Sciatic nerve (tissue), 2 donors: ENCODE measurements at regions not wholly inside any gene's neighbourhood (a gene's known extent, or its start where the extent isn't known, plus 50 kb on each side); places are given as distances from the start of the nearest gene placed in this dataset.

Experiments
- ATAC-seq: fragments of 200-7000 bp; cut with Tn5 transposase; one replicate; pipeline ENCODE4 v1.9.1; 2020; ENCODE audit warnings: mild to moderate bottlenecking, moderate library complexity
- DNase-seq: peaks from one replicate; pipeline ENCODE4 v3.0.0-alpha.2; 2020; ENCODE audit warnings: low spot score
- intact Hi-C: fragments of 100-400 bp; cut with DNase I; formaldehyde crosslinking; loops from one replicate; pipeline ENCODE4 v1.14.2; 2022
- donor health status: DM: no; HTN: no; CAD: no.
- donor health status: DM: no; HTN: no; CAD: no.

DNA sequence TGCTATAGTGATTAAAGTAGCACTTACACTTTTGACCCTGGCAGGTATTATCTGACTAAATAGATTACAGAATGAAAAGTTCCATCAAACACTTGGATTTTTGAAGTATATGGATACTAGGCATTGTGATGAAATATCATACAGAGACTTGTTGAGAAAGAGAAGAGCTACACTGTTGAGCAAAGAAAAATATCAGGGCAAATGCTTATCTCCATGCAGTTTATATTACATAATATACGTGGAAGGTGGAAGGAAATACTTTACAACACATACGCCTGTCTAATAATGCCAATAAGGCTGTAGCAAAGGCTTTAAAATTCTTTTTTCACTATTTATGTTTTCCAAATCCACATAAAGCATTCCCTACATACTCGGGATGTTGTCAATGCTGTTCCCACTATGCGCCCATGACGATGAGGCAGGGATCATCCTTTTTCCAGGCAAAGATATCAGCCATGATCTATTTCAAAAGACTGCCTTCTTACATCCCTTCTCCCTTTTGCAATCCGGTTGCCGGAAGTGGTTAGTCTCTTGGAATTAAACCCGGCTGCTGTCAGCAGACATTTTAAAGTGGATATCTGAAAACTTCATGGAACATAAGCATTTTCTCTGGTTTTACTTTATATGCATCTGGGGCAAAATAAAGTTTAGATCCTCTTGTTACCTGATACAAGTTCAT lies 92.6 kb upstream of the ITGA4 start:
- intact Hi-C loops: no loop called here
- ATAC-seq (no peak), DNase-seq (no peak)

DNA sequence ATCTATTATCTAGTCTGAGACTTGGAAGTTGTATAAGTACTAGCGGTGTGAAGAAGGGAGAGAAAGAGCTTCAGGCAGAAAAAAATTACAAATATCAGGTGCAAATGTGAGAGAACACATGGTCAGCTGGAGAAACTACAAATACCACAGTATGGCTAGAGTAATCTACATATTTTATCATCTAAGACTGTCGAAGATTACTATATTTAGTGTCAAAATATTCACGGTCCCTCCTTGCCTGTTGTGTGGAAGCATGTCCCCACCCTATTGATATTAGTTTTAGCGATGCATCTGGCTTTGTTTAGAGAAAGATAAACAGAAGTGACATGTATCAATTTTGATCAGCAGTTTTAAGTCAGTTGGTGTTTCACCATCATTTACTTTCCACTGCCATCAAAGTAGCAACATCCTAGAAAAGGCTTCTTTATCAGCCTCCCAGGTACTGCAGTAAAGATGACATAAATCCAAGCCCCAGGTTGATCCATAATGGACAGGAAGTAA lies 90.5 kb upstream of the ITGA4 start:
- ATAC-seq: no peak
- DNase-seq: no peak
- intact Hi-C loops: no loop called here

DNA sequence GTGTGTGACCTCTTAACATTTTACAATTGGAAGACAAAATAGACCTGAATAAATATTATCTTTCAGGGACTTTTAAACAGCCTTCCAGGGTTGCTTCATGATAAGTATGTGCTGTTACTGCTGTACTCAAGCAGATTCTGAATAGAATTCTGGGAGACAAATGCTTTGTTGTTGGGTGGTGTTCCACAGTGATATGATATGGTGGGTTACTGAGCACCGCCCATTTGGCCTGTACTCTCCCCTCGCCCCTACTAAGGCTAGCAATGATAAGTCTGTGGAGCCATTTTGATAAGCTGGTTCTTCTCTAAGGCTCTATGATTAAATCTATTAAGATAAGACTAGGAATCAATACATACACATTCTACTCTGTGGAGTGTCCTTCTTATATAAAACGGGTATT lies 89.8 kb upstream of the ITGA4 start:
- no peak for DNase-seq
- ATAC-seq: no peak
- intact Hi-C loops: no loop called here

DNA sequence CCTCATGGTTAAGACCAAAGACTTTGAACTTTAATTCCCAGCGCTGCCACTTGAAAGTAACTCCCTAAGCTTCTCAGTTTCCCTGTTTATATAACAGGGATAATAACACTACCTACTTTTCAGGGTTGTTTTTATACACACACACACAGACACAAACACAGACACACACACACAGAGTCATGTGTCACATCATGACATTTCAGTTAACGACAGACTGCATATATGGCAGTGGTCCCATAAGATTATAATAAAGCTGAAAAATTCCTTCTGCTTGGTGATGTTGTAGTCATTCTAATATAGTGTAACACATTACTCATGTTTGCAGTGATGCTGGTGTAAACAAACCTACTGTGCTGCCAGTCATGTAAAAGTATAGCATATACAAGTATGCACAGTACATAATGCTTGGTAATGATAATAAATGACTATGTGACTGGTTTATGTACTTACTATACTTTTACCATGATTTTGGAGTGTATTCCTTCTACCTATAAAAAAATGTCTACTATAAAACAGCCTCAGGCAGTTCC lies 89.2 kb upstream of the ITGA4 start:
- DNase-seq: no peak
- intact Hi-C loops: no loop called here
- no peak for ATAC-seq

DNA sequence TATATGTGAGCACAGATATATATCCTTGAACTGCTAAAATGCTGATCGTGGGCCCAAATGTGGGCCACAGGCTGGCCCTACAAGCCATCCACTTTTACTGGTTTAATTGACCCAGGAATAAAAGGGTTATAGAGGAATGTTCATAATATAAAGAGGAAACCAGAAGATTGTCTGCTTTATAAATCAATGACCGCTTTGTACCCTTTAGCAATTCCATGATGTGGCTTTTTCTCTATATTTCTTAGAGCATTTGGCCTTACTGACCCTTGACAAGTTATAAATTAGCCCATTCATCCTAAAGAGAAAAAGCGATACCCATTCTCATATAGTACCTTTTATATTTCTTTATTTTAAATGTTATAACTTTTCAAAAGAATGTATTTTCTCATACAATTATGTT lies 87.1 kb upstream of the ITGA4 start:
- intact Hi-C loops: no loop called here
- DNase-seq (no peak), ATAC-seq (no peak)

DNA sequence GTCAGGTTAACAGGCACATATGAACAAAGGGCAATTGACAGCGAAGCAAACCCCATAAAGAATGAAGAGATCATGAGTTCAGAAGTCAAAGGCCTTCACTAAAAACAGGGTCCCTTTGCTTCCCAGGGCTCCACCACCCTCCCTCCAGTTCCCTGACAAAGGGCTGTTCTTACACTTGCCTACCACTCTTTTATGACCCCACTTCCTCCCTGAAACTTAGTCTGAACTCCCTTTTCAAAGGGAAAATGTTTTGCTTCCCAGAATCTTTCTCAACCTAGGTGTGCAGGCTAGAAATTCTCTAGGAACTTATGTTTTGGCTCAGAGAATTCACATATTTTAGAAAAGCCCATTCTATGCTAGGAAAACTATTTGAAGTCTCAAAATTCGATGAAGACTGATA lies 86.0 kb upstream of the ITGA4 start:
- DNase-seq: no peak
- ATAC-seq: no peak
- intact Hi-C loops: no loop called here

DNA sequence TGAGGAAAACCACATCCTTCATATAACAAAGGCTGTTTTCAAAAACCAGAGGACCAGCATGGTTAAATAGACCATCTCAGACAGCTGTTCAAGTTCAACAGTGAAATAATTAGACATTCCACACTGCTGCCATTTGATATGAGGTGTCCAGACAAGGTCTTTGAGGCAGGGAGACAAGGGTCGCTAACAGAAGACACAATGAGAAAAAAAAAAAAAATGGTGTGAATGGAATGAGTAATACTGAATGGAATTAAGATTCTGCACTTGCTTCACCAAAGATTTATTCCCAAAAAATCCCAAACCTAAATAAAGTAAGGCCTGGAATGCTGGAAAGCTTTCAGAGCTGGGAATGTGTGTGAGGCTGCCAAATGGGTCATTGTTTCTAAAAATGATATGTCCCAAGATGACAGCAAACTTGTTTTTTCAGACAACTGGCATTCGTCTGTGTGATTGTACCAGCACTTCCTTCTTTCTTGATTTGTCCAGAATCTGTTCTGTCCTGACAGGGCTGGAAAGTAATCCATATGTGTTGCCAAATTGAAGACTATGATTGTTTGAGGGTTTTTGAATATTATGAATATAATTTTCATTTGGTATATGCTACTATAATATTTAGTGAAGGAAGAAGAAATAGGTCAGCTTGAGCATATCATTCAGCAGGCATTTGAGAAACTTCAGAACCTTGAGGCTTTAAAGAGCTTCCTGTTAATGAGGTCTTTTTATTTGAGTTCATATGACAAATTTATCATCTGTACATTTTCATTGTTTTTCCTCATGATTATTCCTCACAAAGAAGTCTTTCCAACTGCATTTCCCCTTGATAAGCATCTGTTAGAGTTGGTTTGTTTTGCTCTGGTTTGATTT lies 85.2 kb upstream of the ITGA4 start:
- intact Hi-C loops: no loop called here
- DNase-seq (no peak), ATAC-seq (no peak)

DNA sequence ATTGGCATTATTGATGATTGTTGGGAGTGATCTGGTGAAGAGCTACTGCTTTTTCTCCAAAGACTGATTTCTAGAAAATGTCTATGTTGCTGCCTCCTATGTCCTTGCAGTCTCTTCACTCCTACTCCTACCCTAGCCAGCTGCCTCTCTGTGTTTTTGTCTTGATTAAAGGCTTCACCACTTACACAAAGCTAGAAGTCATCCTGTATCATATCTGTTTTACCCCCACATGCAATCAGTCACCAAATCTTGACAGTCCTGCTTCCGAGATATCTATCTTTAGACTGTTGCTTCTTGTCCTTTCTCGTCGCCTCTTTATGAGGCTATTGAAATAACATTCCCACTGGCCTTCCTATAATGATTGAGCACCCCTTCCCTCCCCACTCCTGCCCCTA lies 84.5 kb upstream of the ITGA4 start:
- no peak for ATAC-seq
- DNase-seq: no peak
- intact Hi-C loops: no loop called here

DNA sequence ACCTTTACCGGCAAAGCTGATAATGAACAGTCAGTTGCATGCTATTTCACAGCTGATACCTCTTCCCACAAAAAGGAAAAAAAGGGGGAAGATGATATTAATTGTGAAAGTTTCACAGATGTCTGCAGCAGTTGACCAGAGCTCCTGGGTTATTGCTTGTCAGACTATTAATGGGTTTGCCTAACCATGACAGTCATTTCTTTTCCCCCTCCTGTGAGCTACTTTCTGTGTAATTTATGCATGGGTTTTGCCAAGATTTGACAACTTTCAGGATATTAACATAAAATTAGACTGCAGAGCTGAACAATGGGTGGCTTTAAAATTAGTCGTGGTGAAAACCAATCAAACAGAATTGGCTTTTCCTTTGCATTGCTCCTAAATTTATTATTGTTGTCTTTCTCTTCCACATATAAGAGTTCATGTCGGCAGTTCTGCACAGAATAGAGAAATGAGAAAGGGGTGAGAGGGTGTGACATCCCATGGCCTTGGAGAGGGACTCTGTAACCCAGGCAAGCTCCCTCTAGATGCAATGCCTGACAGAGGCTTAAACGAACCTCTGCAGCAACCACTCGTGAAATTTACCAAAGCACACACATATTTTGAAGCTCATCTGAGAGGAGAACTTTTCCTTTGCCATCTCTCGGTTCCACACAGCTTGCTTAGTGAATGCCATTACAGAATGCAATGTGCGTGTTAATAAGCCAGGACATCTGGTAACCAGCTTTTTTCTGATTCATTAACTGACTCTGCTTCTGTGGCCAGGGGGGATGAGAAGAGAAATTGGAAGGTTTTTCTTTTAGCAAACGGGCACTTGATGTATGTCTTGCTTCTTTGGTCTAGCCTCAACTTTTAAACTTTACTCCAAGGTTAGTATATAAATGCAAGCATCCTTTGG lies 82.2 kb upstream of the ITGA4 start:
- intact Hi-C loops: no loop called here
- ATAC-seq: no peak
- DNase-seq: no peak

DNA sequence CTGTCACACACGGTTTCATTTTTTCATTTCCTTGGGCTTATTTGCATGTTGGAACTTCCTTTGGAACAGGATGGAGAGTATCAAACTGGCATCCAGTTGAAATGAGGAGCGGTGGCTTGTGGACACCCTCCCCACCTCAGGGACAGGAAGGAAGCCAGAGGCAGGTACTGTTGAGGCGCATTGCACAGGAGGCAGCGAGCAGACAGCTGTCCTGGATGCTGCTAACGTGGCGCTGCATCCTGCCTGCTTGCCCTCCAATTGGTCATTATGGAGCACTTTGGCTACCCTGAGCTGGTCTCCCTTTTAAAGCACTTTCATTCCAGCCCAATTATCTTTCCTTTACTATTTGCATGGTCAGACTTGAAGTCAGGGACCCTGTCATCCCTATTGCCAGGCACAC lies 80.7 kb upstream of the ITGA4 start:
- no peak for ATAC-seq
- intact Hi-C loops: no loop called here

DNA sequence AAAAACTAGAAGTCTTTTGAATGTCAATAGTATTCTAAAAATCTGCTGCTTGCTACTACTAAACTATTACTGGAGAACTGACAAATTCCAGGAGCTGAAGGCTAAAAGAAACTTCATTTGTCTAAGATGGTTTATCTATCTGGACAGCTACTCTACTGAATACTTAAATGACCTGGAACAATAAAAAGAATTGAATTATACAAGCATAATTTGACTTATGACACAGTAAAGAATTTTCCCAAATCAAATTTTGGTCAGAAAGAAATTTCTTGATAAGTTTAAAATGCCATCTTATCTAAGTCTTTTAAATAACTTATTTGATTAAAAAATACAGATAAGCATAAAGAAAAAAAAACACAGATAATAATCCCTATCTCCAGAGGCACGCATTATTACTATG lies 80.2 kb upstream of the ITGA4 start:
- intact Hi-C loops: no loop called here
- ATAC-seq (no peak), DNase-seq (no peak)

More for the DNA sequence above, 80.7 kb upstream of the ITGA4 start:
- DNase-seq: no peak

DNA sequence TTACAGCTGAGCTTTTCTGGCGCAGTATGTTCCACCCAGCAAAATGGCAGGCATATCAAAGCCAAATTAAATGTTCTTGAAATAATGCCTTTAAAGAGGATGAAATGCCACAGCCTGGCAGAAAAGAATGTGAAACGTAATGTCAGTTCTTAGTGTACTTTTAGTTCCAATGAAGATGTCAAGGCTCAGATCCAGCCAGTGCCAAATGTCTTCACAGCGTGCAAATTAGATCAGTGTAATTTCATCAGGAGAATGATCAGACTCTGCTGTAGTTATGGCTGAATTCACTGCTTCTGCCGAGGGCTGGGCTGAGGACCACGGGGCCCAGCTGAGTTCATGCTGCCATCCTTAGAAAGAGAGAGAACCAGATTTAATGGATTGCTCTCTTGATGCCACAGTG lies 78.7 kb upstream of the ITGA4 start:
- intact Hi-C loops: no loop called here
- no peak for ATAC-seq
- DNase-seq: no peak

DNA sequence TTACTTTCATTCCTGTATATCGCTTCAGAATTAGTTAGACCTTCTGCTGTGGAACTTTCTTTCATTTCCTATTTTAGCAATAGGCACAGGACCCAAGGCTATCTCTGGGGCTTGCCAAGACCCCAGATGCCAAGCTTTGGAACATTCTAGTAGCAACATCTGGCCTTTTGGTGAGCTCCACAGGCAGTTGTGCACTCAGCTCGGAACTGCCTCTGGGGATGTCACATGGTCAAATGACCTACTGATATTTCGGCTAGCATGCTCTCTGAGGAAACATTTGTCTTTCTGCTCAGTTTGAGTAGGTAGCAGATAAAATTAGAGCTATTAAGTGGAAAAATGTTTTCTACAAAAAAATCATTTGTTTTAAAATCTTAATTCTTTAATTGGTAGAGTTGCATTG lies 76.6 kb upstream of the ITGA4 start:
- intact Hi-C loops: no loop called here
- DNase-seq: no peak
- ATAC-seq: no peak

DNA sequence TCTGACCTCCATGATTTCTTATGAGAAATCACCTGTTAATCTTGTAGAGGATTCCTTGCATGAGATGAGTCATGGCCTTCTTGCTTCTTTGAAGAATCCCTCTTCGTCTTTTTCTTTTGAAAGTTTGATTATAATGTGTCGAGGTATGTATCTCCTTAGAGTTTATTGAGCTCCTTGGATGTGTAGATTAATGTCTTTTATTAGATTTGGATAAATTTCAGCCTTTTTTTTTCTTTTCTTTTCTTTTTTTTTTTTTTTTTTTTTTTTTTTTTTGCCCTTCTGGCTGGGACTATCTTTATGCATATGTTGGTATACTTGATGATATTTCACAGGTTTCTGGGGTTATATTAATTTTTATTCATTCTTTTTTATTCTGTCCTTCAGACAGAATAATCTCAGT lies 72.3 kb upstream of the ITGA4 start:
- intact Hi-C loops: no loop called here
- no peak for DNase-seq
- ATAC-seq: no peak

DNA sequence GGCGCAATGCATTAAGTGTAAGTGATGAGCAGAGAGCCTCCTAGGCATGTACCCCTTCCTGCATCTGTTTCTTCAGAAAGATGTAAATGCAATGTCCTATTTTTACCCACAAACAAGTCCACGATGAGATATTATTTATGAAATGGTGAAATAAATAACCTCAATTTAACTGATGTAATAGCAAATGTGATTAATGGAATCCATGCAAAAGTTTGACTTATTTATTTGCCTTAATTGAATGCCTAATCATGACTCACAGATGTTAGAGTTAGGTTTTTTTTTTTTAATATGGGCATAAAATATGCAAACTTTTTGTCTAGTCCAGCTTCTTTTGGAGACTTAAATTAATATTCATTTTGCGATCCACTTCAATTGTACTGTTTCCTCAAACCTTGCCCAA lies 67.7 kb upstream of the ITGA4 start:
- no peak for ATAC-seq
- intact Hi-C loops: no loop called here
- DNase-seq: no peak

DNA sequence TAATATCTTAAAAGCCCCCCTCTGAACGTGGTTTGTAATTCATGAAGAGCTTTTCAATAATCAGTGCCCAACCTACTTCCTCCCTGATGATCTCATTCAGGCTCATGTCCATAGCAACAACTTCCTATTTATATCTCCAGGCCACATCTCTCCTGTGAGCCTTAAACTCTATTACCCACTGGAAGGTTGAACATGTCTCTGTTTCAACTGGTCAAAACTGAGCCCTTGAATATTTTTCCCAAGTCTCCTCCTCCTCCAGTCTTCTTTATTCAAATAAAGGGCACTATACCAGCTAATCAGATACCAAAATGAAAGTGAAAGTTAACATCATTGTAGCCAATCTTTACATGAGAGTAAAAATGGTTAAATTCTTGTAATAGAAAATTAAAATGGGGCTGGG lies 63.7 kb upstream of the ITGA4 start:
- intact Hi-C loops: no loop called here
- ATAC-seq: peak; percentile 65

DNA sequence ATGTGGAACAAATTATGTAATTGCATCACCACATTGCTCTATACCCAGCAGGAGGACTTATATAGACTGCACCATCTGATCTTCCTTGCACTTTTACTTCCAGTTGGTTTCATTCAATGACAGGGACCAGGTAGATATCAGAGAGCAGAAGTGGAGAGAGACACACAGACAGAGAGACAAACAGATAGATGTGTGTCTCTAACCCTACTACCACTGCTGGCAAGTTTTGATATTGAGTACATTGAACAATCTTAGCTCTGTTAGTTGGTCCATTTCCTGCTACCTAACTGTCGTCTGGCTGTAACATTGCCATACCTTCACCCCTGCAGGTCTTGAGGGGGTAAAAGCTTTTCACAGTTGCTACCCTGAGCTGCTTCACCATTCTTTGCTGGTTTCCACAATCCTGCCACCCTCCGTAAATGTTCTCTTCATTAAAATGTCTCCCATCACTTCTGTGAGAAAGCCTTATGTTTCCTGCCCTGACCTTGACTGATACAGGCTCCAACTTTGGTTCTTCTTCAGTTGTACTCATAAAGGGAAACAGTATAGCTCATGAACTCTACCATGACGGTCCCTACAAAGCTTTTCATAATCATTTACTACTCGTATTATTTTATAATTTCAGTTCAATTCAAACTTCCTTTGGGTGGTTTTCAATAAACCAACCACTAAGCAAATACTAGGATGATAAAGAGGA lies 62.3 kb upstream of the ITGA4 start:
- intact Hi-C loops: no loop called here
- DNase-seq: no peak
- no peak for ATAC-seq

More for the DNA sequence above, 63.7 kb upstream of the ITGA4 start:
- no peak for DNase-seq

DNA sequence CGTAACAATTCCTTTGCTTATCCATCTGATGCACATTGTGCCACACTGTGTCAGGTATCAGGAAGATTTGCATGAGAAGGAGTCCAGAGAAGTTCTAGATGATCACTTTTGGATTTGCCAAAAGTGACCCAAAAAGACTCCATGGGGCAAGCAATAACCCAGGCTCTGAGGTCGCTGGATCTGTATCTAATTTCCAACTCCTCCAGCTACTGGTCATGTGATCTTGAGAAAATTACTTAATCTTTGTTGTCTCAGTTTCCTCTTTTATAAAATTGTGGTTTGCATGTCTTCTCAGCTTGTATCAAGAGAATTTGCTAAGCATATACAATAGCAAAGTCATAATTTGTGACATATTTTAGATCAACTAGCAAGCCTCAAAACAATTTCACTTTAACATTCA lies 61.3 kb upstream of the ITGA4 start:
- ATAC-seq: no peak
- DNase-seq: no peak
- intact Hi-C loops: no loop called here
